A673 (cell line): ENCODE measurements at regions not wholly inside any gene's neighbourhood (a gene's known extent, or its start where the extent isn't known, plus 50 kb on each side); places are given as distances from the start of the nearest gene placed in this dataset.

Experiments used
- CTCF ChIP-seq: fragments of 300-800, 200-600 bp; sonication (generic); conservative IDR thresholded peaks from 2 replicates; pipeline ENCODE4 v1.5.1; 2017; ENCODE audit warnings: low read depth, mild to moderate bottlenecking, antibody characterized with exemption, low read length, moderate library complexity, mixed read lengths
- EZH2 ChIP-seq: fragments of 200-600 bp; sonication (generic); IDR thresholded peaks from 2 replicates; pipeline ENCODE4 v1.6.1; 2017; ENCODE audit warnings: borderline replicate concordance, low read depth, mild to moderate bottlenecking, mixed read lengths, antibody characterized with exemption, low read length; ENCODE audit not compliant: poor library complexity, severe bottlenecking

DNA sequence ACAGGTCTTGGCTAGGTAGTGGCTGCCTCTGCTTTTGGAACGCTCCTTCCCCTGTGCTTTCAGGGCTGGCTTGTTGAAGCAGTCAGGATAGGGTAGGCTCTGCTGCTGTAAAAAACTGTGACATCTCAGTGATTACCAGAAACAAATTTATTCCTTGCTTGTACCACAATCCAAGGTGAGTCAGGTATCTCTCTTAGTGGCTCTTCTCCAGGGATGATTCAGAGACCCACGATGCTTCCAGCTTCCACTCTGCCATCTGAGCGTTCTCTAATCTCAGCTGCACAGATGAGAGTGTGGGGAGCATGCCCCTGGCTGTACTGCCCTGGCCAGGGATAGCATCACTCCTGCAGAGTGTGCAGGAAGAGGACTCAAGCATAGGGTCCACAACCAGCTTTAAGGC, 174.9 kb downstream of the VAPA start:
- TF ChIP-seq CTCF (no peak), EZH2 (no peak)
